OCI-LY1 (cell line): ENCODE measurements at regions not wholly inside any gene's neighbourhood (a gene's known extent, or its start where the extent isn't known, plus 50 kb on each side); places are given as distances from the start of the nearest gene placed in this dataset.

Experiments used
- H2AFZ ChIP-seq: fragments of 200-600 bp; sonication (generic), shearing (Covaris generic); 2 replicates; pipeline ENCODE4 v1.6.0; 2014; ENCODE audit warnings: antibody characterized with exemption, mild to moderate bottlenecking, low read length
- H3F3A ChIP-seq: fragments of 200-600 bp; sonication (generic), shearing (Covaris generic); 2 replicates; pipeline ENCODE4 v1.6.0; 2014; ENCODE audit warnings: mild to moderate bottlenecking, antibody characterized with exemption, low read length, moderate library complexity; ENCODE audit not compliant: insufficient read depth
- H3K27ac ChIP-seq: fragments of 200-600 bp; sonication (generic); 2 replicates; pipeline ENCODE4 v1.5.1; 2014; ENCODE audit warnings: low read length, mixed run types, mild to moderate bottlenecking, low read depth; ENCODE audit not compliant: poor library complexity, severe bottlenecking
- H3K27me3 ChIP-seq: fragments of 200-600 bp; sonication (generic); 2 replicates; pipeline ENCODE4 v1.6.0; 2014; ENCODE audit warnings: antibody characterized with exemption, mild to moderate bottlenecking, low read length, moderate library complexity; ENCODE audit not compliant: insufficient read depth
- H3K36me3 ChIP-seq: fragments of 200-600 bp; sonication (generic); 2 replicates; pipeline ENCODE4 v1.6.1; 2014; ENCODE audit warnings: mild to moderate bottlenecking, antibody characterized with exemption, low read length, moderate library complexity, mixed read lengths; ENCODE audit not compliant: insufficient read depth
- H3K4me1 ChIP-seq: fragments of 200-600 bp; sonication (generic); 2 replicates; pipeline ENCODE4 v1.5.1; 2014; ENCODE audit warnings: mild to moderate bottlenecking, low read length, moderate library complexity; ENCODE audit not compliant: insufficient read depth, severe bottlenecking
- H3K4me2 ChIP-seq: fragments of 200-600 bp; sonication (generic), shearing (Covaris generic); 2 replicates; pipeline ENCODE4 v1.6.1; 2014; ENCODE audit warnings: low read length
- H3K4me3 ChIP-seq: fragments of 200-600 bp; sonication (generic); 2 replicates; pipeline ENCODE4 v1.5.1; 2014; ENCODE audit warnings: low read length, low read depth, mild to moderate bottlenecking, mixed read lengths; ENCODE audit not compliant: poor library complexity, severe bottlenecking
- H3K79me2 ChIP-seq: fragments of 200-600 bp; shearing (Covaris generic); 2 replicates; pipeline ENCODE4 v1.6.1; 2016; ENCODE audit warnings: mixed run types, low read length, mixed read lengths; ENCODE audit not compliant: insufficient read depth
- H3K9ac ChIP-seq: fragments of 200-600 bp; sonication (generic), shearing (Covaris generic); 2 replicates; pipeline ENCODE4 v1.6.1; 2014; ENCODE audit warnings: mild to moderate bottlenecking, low read length, mixed read lengths
- H3K9me2 ChIP-seq: fragments of 200-600 bp; sonication (generic), shearing (Covaris generic); 2 replicates; pipeline ENCODE4 v1.6.1; 2014; ENCODE audit warnings: low read depth, mild to moderate bottlenecking, low read length, mixed read lengths
- H3K9me3 ChIP-seq: fragments of 200-600 bp; shearing (Covaris generic); 2 replicates; pipeline ENCODE4 v1.6.1; 2014; ENCODE audit warnings: low read length, mixed read lengths
- H4K20me1 ChIP-seq: fragments of 200-600 bp; sonication (generic), shearing (Covaris generic); 2 replicates; pipeline ENCODE4 v1.6.0; 2016; ENCODE audit warnings: mild to moderate bottlenecking, low read length; ENCODE audit not compliant: insufficient read depth
- CTCF ChIP-seq: fragments of 200-600 bp; sonication (generic), shearing (Covaris generic); IDR thresholded peaks from 2 replicates; pipeline ENCODE4 v1.5.1; 2017; ENCODE audit warnings: mild to moderate bottlenecking, antibody characterized with exemption, low read length, moderate library complexity, mixed read lengths
- EZH2 ChIP-seq: fragments of 200-600 bp; sonication (generic), shearing (Covaris generic); IDR thresholded peaks from 2 replicates; pipeline ENCODE4 v1.8.0; 2017; ENCODE audit warnings: borderline replicate concordance, mixed run types, mild to moderate bottlenecking, antibody characterized with exemption, low read length, moderate library complexity, mixed read lengths

- Histone ChIP-seq H3K4me2 (no peak overlapping the region), H3K9ac (no peak overlapping the region), H3K9me2 (no peaks in the 10 kb centered on the region), H3K4me3 (no peak overlapping the region), H3K36me3 (no peaks in the 10 kb centered on the region), H3K27ac (no peak overlapping the region), H3K79me2 (no peaks in the 10 kb centered on the region), H2AFZ (no peak overlapping the region), H3K4me1 (no peaks in the 10 kb centered on the region), H3F3A (no peaks in the 10 kb centered on the region), H3K9me3 (no peaks in the 10 kb centered on the region), H4K20me1 (no peaks in the 10 kb centered on the region), H3K27me3 (no peaks in the 10 kb centered on the region)
- no peak for TF ChIP-seq CTCF
- TF ChIP-seq EZH2: no peak
These were observed 280.5 kb downstream of the TFAP2B start for GRCh38 chr6:51099201-51099600.

GRCh38 chr6:51105357-51105756 lies 286.7 kb downstream of the TFAP2B start:
- no peaks in the 10 kb centered on the region for H3K27me3 ChIP-seq
- no peak overlapping the region for H3K27ac ChIP-seq
- no peaks in the 10 kb centered on the region for H3K9me3 ChIP-seq
- H3K9me2 ChIP-seq: no peaks in the 10 kb centered on the region
- no peaks in the 10 kb centered on the region for H3K79me2 ChIP-seq
- H4K20me1 ChIP-seq: no peaks in the 10 kb centered on the region
- TF ChIP-seq CTCF: no peak
- no peak for TF ChIP-seq EZH2
- no peak overlapping the region for H2AFZ ChIP-seq
- no peak overlapping the region for H3K4me2 ChIP-seq
- no peaks in the 10 kb centered on the region for H3K4me1 ChIP-seq
- no peak overlapping the region for H3K4me3 ChIP-seq
- no peaks in the 10 kb centered on the region for H3F3A ChIP-seq
- H3K36me3 ChIP-seq: no peaks in the 10 kb centered on the region
- no peak overlapping the region for H3K9ac ChIP-seq

- H3K27ac ChIP-seq: no peak overlapping the region
- H3K9me3 ChIP-seq: no peaks in the 10 kb centered on the region
- H3K4me1 ChIP-seq: no peaks in the 10 kb centered on the region
- TF ChIP-seq CTCF (no peak), EZH2 (no peak)
- H3K9me2 ChIP-seq: no peaks in the 10 kb centered on the region
- no peak overlapping the region for H3K4me3 ChIP-seq
- no peak overlapping the region for H3K9ac ChIP-seq
- H2AFZ ChIP-seq: no peak overlapping the region
- H3F3A ChIP-seq: no peaks in the 10 kb centered on the region
- no peaks in the 10 kb centered on the region for H3K79me2 ChIP-seq
- H3K36me3 ChIP-seq: no peaks in the 10 kb centered on the region
- no peaks in the 10 kb centered on the region for H3K27me3 ChIP-seq
- no peaks in the 10 kb centered on the region for H4K20me1 ChIP-seq
- H3K4me2 ChIP-seq: no peak overlapping the region
These were observed 289.1 kb downstream of the TFAP2B start for GRCh38 chr6:51107769-51108203.
